Activated T-cell treated with anti-CD3 and anti-CD28 coated beads for 4 hours (primary cell): ENCODE measurements at regions not wholly inside any gene's neighbourhood (a gene's known extent, or its start where the extent isn't known, plus 50 kb on each side); places are given as distances from the start of the nearest gene placed in this dataset.
"Not testable (repeated sequence)": the region's sequence is repeated elsewhere in the genome, so short reads cannot be mapped to it uniquely, and the experiment has no call there.

Experiments used
- DNase-seq: peaks from one replicate; pipeline ENCODE4 v3.0.0-alpha.2; 2020

DNA sequence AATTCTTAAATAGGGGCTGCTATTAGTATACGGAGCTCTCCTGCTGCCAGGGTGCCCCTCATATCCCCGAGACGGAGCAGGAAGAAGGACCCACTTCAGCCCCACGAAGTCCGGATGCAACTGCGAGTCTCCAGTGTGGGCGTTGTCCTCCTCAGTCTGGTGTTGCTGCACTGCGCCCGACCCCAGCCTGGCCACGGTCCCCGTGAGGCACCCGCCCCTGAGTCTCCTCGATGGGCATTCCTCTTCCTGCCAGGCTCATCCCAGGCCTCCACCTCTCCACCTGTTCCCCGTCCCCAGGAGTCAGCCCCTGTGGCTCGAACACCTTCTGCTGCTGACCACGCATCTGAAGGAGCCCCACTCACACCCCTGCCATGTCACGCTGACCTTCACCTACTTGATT lies 68.1 kb upstream of the SFSWAP start:
- DNase-seq, result no peak

DNA sequence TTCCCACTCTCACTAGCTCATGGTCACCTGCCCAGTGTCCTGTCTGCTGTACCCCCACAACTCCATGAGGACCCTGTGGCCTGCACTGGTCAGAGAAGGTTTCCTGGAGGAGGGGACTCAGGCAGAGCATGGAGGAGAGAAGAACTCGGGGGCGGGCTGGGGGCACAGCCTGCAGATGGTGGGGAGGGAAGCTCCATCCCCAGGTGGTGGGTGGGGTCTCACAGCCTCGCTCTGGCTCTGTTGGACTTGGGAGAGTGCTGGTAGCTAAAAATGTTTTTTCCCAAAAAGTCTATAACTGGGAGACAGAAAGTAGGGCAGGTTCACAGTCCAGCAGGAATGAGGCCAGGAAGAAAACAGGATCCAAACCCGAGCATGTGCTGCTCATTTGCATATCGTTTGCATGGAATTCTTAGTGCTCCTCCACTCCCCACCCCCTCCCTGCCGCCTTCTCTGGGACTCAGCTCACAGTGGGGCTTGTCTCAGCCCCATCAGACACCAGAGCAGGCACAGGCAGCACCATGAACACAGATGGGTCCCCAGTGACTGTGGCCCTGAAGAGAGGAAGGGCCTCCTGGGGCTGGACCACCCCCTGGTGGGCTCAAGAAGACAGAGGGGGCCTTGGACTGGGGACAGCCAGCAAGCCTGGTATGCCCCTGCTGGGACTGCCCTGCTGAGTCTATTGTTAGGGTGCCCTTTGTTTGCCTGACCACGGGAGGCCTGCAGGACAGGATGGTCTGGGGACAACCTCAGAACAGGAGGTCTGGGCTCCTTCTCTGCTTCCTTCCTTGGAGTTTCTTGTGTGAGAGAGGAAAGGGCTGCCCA lies 67.0 kb upstream of the SFSWAP start:
- no peak for DNase-seq

DNA sequence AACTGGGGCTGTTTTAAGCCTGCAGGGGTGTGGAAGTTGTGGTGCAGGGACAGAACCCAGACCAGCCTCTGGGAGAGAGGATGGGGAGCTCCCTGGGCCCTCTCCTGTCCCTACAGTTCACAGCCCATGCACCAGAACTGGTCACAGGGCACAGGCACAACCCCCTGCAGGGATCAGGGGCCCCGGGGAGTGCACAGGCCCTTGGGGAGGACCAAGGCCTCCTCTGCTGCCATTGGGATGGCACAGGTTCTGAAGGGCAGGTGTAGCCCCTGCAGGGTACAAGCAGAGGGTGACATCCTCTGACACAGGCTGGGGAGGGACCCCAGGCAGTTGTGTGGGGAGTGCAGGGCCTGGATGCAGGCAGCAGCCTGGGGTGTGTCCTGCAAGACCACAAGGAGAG lies 66.4 kb upstream of the SFSWAP start:
- no peak for DNase-seq

DNA sequence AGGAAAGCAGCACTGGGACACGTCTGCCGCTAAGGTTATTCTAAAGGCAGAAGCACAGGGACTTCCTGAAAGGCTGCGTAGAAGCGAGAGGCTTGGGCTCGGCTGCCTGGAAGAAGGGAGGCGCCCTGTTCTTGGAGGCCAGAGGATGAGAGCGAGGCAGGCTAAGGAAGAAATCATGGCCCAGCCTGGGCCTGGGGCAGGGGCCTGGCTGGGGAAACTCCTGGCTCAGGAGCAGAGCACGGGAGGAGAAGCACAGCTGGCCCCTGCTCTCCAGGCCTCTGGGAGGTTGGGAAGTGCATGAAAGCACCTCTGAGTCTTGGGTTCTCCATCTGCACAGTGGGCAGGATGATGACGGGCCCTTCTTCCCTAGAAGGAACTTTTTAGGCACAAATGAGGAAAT lies 66.0 kb upstream of the SFSWAP start:
- DNase-seq, result not testable (repeated sequence)

DNA sequence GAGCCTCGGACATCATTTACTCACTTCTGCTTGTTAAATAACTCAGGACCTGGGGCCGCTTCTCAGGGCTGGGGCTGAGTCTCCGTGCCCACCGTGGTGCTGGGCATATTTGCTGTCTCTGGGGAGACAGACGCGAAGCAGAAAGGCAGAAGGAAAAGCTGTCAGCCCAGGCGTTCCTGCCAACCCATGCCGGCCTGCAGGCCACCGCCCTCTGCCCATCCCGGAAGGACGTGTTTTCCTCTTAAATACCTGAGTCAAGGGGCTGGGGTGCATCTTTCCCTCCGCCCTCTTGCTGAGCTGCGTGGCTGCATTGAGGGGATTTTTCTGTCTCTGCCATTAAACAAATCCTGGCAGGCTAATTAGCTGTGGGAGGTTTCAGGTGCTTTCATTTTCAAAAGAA lies 65.3 kb upstream of the SFSWAP start:
- not testable (repeated sequence) for DNase-seq

DNA sequence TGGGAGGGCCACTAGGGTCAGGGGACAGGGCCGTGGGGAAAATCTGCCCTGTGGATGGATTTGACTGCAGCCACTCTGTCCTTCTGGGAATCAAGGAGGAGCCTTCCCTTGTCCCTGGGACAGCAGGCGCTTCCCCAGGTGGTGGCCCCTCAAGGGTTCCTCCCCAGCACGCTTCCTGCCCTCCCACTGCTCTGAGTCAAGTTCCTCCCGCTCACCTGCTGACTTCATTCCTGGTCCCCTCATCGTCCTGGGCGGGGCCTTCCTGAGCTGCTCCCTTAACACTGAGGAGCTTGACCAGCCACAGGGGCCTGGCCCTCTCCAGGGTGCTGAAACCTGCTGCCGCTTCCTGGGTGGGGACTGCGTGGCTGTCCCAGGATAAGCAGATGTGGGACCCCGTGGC lies 64.4 kb upstream of the SFSWAP start:
- not testable (repeated sequence) for DNase-seq

DNA sequence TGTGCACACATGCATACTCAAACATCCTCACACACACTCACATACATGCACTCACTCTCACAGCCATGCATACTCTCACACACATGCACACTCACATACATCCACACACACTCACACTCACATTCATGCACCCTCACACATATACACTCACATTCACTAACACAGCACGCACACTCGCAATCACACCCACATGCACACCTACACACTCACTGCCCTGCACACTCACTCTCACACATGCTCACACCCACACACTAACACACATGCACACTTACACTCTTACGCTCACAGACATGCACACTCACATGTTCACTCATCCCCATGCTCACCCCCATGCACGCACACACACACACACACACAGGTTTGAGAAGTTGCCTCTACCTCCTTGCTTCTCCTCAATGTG lies 63.2 kb upstream of the SFSWAP start:
- no peak for DNase-seq

DNA sequence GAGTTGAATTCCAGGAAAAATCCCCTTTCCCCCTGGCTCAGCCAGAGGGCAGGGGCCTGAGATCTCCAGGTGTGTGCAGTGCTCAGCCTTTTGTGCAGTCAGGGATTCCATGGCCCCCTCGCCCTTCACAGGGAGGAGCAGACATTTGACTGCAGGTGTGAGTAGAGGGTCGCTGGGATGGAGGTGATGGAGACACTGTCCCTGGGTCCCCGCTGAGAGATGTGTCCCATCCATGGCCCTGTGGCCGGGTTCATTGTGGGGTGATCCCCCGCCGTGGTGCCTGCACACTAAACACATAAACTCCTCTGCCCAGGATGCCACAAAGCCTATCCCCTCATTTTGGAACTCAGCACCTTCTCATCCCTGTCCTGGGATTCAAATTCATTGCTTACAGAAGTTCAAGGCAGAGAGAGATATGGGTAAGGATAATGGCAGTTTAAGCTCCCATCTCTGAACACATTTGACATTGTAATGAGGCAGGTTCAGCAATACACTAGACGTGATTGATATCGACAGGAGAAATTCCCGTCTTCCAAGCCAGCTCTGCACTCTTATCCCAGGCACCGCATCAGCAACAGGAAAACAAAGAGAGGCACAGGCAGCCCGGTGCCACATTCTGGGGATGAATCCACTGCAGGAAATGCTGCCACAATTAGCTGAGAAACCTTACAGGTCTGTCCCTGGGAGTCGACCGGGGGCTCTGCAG lies 55.3 kb upstream of the SFSWAP start:
- DNase-seq, result not testable (repeated sequence)

DNA sequence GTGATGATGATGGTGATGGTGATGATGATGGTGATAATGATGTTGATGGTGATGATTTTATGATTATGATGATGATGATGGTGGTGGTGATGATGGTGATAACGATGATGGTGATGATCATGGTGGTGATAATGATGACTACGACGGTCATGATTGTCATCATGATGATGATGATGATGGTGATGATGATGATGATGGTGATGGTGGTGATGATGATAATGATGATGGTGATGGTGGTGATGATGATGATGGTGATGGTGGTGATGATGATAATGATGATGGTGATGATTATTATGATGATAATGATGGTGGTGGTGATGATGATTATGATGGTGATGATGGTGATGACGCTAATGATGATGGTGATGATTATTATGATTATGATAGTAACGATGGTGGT lies 54.1 kb upstream of the SFSWAP start:
- not testable (repeated sequence) for DNase-seq

DNA sequence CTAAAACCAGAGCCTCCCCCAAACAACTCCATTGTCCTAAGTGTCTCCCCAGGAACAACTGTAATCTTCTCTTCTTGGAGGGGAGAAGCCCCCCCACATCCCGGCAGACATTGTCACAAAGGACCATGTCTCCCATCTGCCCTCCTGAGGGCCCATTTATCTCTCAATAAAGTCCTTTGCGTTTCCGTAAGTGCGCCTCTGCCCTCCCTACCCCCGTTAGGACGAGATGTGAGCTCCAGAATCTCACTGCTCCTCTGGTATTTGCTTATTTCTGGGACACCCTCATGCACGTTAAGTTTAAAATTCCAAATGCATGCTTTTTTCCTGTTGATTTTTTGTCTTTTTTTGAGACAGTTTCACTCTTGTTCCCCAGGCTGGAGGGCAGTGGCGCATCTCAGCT lies 52.3 kb upstream of the SFSWAP start:
- not testable (repeated sequence) for DNase-seq

DNA sequence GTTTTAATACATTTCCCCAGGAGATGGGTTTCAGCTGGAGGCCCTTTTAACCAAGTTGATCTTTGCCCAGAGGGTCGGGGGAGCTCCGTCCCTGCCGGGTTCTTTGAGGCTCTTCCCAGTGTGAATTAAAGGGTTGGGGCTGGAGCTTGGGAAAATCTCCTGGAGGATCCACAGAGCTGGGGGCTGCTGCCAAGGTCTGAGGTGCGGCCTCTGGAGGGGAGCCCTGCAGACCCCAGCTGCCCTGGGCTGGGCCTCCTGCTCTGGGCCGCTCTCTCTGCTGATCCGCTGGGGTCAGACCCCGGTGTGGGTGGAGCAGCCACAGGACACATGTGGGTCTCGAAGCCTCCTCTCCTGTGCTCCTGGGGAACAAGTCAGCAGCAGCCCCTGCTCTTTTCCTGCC lies 51.4 kb upstream of the SFSWAP start:
- not testable (repeated sequence) for DNase-seq

DNA sequence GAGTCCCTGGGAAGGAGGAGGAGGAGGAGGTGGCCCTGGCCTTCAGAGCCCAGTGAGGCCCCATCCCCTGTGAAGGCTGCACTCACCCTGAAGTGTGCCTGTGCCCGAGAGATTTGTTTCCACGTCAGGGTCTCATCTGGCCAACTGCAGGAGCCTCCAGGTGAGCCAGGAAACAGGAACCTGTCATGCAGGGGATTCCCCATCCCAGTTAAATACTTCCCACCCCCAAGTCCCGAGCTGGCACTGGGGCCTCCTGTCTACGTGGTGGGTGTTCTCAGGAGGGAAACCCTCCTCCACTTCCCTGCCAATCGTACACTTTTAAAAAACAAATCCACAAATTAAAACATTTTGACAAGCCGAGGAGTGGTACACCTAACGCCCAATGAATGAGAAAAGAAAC lies 50.9 kb upstream of the SFSWAP start:
- not testable (repeated sequence) for DNase-seq

DNA sequence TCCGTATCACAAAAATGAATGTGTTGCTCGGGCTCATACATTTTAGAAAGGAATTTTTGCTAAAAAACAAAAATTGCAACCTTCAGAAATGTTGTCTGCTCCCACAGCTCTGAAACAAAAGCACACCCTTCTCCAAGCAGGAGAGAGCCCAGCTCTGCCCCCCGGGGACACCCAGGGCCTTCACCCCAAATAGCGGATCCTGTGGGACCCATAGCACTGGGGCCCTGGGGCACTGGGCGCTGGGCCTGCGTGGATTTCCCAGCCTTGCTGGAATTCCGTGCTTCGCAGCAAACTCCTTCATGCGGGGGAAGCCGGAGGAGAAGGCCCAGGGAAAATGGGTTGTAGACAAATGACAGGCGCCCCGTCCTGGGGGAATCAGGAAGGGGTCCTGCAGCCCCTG lies 50.5 kb upstream of the SFSWAP start:
- DNase-seq, result not testable (repeated sequence)
